ENCODE measurements at regions not wholly inside any gene's neighbourhood (a gene's known extent, or its start where the extent isn't known, plus 50 kb on each side); places are given as distances from the start of the nearest gene placed in this dataset.

DNA sequence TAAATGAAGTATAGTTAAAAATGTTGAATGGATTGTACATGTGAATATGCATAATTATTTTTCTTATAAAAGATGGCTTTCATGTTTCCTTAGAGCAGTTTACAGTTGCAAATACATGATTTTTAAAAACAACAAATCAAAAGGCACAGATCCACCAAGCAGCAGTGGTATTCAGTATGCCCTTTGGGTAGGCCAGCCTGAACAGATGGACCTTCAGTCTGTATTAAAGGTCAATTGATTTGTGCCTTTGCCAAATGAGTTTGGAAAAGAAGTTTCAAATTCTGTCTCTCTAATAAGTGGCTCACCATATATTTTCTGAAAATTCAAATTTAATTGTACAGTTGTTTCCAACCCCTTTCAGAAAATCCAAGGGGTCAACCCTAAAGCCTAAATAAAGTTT lies 477.1 kb downstream of the NSUN3 start:
- TF ChIP-seq, protein P1, sequence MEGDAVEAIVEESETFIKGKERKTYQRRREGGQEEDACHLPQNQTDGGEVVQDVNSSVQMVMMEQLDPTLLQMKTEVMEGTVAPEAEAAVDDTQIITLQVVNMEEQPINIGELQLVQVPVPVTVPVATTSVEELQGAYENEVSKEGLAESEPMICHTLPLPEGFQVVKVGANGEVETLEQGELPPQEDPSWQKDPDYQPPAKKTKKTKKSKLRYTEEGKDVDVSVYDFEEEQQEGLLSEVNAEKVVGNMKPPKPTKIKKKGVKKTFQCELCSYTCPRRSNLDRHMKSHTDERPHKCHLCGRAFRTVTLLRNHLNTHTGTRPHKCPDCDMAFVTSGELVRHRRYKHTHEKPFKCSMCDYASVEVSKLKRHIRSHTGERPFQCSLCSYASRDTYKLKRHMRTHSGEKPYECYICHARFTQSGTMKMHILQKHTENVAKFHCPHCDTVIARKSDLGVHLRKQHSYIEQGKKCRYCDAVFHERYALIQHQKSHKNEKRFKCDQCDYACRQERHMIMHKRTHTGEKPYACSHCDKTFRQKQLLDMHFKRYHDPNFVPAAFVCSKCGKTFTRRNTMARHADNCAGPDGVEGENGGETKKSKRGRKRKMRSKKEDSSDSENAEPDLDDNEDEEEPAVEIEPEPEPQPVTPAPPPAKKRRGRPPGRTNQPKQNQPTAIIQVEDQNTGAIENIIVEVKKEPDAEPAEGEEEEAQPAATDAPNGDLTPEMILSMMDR (IDR thresholded peaks at IDR 0.05), result no peak
- TF ChIP-seq POLR2A (IDR thresholded peaks at IDR 0.05; ENCODE audit: low read depth), result no peak
